ENCODE measurements at regions not wholly inside any gene's neighbourhood (a gene's known extent, or its start where the extent isn't known, plus 50 kb on each side); places are given as distances from the start of the nearest gene placed in this dataset.

GRCh38 chr12:34286483-34286882, 264.2 kb downstream of the ALG10 start:
- TF ChIP-seq EZH2 (IDR thresholded peaks at IDR 0.05) (no peak), POLR2AphosphoS5 (IDR thresholded peaks at IDR 0.05; ENCODE audit: borderline replicate concordance, low read depth, low read length) (no peak)
